HL-60 (cell line): ENCODE measurements at regions not wholly inside any gene's neighbourhood (a gene's known extent, or its start where the extent isn't known, plus 50 kb on each side); places are given as distances from the start of the nearest gene placed in this dataset.

ENCODE experiments used
- GABPA ChIP-seq: IDR thresholded peaks from 2 replicates; pipeline ENCODE4 v1.6.1; 2012; ENCODE audit warnings: low read depth
- POLR2AphosphoS5 ChIP-seq: IDR thresholded peaks from 2 replicates; pipeline ENCODE4 v1.6.1; 2012; ENCODE audit warnings: low read depth
- SPI1 ChIP-seq: IDR thresholded peaks from 2 replicates; pipeline ENCODE4 v1.6.1; 2012; ENCODE audit warnings: low read depth, mild to moderate bottlenecking, borderline replicate concordance
- TF ChIP-seq, protein P1 (sequence below): IDR thresholded peaks from one replicate; pipeline ENCODE4 v1.5.1; 2011; ENCODE audit warnings: low read length, control low read depth, inconsistent platforms; ENCODE audit not compliant: insufficient read depth
- TF ChIP-seq, protein P2 (sequence below): IDR thresholded peaks from 2 replicates; pipeline ENCODE4 v1.6.1; 2012; ENCODE audit warnings: low read depth; ENCODE audit not compliant: insufficient replicate concordance

DNA sequence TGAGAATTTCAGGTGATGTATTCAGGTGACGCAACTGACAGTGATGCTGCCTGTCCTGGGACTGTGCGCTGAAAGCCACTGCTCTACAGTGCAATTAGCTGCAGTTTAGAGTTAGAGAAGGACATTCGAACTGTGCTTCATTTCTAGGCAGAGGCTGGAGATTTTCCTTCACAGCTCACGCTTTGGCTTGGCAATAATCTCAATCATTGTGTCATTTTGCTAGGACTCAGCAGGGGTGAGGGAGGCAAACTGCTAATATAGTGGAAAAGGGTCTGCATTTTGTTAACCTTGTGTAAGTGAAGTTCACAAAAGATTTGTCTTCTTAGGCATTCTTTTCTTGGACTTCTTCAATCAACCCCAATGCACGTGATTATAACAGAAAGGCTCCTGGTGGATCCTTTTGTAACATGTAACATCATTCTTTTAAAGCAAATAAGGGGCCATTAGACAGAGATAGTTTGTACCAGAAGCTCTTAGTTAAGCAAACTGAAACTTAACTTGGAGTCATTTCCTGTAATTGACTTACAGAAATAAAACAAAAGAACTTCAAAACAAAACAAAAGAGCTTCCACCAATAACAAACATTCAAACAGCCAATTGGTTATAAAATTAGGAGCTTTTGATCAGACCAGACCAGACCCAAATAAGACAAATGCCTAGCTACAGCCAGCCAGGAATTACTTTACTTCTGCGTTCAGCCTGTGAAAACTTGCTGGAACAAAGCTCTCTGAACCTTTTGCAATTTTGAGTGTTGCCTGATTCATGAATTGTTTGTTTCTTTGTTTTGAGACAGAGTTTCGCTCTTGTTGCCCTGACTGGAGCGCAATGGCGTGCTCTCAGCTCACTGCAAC is 1376.3 kb upstream of the CELF4 start:
- TF ChIP-seq, protein P1, sequence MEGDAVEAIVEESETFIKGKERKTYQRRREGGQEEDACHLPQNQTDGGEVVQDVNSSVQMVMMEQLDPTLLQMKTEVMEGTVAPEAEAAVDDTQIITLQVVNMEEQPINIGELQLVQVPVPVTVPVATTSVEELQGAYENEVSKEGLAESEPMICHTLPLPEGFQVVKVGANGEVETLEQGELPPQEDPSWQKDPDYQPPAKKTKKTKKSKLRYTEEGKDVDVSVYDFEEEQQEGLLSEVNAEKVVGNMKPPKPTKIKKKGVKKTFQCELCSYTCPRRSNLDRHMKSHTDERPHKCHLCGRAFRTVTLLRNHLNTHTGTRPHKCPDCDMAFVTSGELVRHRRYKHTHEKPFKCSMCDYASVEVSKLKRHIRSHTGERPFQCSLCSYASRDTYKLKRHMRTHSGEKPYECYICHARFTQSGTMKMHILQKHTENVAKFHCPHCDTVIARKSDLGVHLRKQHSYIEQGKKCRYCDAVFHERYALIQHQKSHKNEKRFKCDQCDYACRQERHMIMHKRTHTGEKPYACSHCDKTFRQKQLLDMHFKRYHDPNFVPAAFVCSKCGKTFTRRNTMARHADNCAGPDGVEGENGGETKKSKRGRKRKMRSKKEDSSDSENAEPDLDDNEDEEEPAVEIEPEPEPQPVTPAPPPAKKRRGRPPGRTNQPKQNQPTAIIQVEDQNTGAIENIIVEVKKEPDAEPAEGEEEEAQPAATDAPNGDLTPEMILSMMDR: no peak
- TF ChIP-seq POLR2AphosphoS5: no peak
- TF ChIP-seq, protein P2, sequence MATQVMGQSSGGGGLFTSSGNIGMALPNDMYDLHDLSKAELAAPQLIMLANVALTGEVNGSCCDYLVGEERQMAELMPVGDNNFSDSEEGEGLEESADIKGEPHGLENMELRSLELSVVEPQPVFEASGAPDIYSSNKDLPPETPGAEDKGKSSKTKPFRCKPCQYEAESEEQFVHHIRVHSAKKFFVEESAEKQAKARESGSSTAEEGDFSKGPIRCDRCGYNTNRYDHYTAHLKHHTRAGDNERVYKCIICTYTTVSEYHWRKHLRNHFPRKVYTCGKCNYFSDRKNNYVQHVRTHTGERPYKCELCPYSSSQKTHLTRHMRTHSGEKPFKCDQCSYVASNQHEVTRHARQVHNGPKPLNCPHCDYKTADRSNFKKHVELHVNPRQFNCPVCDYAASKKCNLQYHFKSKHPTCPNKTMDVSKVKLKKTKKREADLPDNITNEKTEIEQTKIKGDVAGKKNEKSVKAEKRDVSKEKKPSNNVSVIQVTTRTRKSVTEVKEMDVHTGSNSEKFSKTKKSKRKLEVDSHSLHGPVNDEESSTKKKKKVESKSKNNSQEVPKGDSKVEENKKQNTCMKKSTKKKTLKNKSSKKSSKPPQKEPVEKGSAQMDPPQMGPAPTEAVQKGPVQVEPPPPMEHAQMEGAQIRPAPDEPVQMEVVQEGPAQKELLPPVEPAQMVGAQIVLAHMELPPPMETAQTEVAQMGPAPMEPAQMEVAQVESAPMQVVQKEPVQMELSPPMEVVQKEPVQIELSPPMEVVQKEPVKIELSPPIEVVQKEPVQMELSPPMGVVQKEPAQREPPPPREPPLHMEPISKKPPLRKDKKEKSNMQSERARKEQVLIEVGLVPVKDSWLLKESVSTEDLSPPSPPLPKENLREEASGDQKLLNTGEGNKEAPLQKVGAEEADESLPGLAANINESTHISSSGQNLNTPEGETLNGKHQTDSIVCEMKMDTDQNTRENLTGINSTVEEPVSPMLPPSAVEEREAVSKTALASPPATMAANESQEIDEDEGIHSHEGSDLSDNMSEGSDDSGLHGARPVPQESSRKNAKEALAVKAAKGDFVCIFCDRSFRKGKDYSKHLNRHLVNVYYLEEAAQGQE: no peak
- no peak for TF ChIP-seq SPI1
- no peak for TF ChIP-seq GABPA
